VCaP (cell line): ENCODE measurements at regions not wholly inside any gene's neighbourhood (a gene's known extent, or its start where the extent isn't known, plus 50 kb on each side); places are given as distances from the start of the nearest gene placed in this dataset.

ENCODE experiments used
- H3K27ac ChIP-seq: fragments of 450-650 bp; 2 replicates; pipeline ENCODE4 v1.5.1; 2017
- CTCF ChIP-seq: fragments of 450-650 bp; conservative IDR thresholded peaks from 2 replicates; pipeline ENCODE4 v1.5.1; 2017; ENCODE audit warnings: mild to moderate bottlenecking, moderate library complexity

- peak; percentile 52 for TF ChIP-seq CTCF
- peak overlapping the region; percentile 99 for H3K27ac ChIP-seq
Measured at GRCh38 chr5:14011089-14012020, 66.9 kb upstream of the DNAH5 start.

GRCh38 chr5:14009575-14009974, 65.1 kb upstream of the DNAH5 start:
- H3K27ac ChIP-seq, result peak overlapping the region; percentile 99
- TF ChIP-seq CTCF, result no peak

GRCh38 chr5:14008819-14009311, 64.4 kb upstream of the DNAH5 start:
- peak overlapping the region; percentile 99 for H3K27ac ChIP-seq
- no peak for TF ChIP-seq CTCF

GRCh38 chr5:14006823-14007520, 62.5 kb upstream of the DNAH5 start:
- H3K27ac ChIP-seq, result peak overlapping the region; percentile 99
- no peak for TF ChIP-seq CTCF

- no peak overlapping the region for H3K27ac ChIP-seq
- no peak for TF ChIP-seq CTCF
Measured at GRCh38 chr5:14004598-14005394, 60.3 kb upstream of the DNAH5 start.

DNA sequence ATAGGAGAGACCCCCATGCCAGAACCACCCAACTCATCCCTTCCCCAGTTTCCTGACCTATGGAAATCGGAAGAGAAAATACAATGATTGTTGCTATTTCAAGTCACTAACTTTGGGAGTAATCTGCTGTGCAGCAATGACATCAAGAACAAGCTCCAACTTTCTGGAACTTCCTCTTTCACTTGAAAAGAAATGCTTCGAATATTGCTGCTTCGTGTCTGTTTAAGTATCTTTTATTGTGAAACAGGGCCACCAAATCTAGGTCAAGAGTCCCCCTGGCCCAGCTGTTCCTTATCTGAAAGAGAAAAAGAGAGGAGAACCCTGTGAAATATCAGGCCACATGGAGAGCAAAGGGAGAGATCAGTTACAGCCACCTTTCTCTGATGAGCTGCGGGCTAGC, 59.4 kb upstream of the DNAH5 start:
- H3K27ac ChIP-seq, result no peak overlapping the region
- TF ChIP-seq CTCF, result no peak
